CD4-positive, alpha-beta T cell treated with Interleukin-4 for 4 hours (primary cell): ENCODE measurements at regions not wholly inside any gene's neighbourhood (a gene's known extent, or its start where the extent isn't known, plus 50 kb on each side); places are given as distances from the start of the nearest gene placed in this dataset.

Experiments
- DNase-seq: peaks from one replicate; pipeline ENCODE4 v3.0.0-alpha.2; 2020

DNA sequence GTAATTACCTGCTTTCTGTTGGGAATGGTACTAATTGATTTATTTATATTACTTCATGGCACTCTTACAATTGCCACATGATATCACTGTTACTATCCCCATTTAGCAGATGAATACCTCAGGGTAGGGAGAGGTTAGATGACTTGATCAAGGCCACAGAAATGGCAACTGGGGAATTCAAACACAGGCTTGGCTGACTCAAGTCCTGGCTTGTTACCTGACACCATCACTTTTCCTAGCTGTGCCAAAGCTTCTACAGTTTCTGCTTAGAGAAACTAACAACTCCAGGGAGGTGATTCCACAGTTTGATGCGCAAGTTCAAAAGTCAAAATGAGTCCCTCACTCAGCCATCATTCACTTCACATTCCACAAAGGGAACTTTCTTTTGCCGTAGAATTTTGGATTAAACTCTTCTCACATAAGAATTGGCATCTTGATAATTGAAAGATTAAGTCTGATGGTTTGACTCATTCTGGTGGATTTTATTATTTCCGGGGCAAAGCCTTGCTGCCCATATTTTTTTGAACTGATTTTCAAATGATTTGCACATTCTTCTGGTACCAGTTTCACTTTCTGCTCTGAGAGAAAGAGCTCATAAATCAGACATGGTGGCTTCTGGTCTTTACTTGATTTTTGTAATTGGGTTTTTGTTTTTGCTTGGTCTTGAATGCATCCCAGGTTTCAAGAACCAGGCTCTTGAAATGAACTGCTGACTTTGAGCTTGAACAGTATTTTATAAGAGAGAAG is 656.8 kb downstream of the BCL11A start:
- DNase-seq: no peak

GRCh38 chr2:59893612-59894011 is 659.8 kb downstream of the BCL11A start:
- no peak for DNase-seq

- DNase-seq: no peak
These were observed 661.1 kb downstream of the BCL11A start for GRCh38 chr2:59892398-59892797.

DNA sequence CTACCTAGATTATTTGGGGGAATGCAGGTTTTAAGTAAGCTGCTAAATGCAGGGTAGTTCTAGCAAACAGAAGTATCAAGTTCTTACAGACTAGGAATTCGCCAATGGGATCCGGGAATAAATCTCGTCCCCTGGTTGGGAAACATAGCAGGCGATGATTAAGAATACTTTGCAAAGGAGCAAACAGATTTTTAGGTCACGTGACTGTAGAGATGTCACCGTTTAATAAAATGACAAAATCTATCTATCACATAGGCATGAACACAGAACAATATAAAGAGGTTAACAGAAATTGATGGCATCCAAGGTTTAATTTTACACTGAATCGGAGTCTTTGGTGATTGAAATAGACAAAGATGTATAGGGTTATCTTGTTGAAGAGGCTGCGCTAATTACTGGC is 664.1 kb downstream of the BCL11A start:
- no peak for DNase-seq

- no peak for DNase-seq
These were observed 664.7 kb downstream of the BCL11A start for GRCh38 chr2:59888706-59889105.

DNA sequence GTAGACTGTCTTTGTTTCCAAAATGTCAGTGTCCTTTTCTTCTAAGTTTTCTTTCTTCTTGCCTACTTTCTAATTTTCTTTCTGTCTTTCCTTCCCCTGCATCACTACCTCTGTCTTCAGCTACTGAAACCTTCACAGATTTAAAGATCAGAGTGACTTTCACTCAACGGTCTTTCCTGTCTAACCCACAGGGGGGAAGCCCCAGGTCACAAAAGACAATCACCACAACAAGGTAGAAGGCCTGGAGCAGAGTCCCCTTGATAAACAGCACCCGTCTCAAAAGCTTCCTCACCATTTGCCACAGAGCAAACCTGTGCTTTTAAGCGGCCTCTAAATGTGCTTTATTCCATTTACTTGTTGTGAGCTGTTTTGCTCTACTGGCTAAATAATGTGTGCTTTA is 665.4 kb downstream of the BCL11A start:
- DNase-seq: peak; percentile 55

GRCh38 chr2:59887366-59887765 is 666.1 kb downstream of the BCL11A start:
- no peak for DNase-seq

DNA sequence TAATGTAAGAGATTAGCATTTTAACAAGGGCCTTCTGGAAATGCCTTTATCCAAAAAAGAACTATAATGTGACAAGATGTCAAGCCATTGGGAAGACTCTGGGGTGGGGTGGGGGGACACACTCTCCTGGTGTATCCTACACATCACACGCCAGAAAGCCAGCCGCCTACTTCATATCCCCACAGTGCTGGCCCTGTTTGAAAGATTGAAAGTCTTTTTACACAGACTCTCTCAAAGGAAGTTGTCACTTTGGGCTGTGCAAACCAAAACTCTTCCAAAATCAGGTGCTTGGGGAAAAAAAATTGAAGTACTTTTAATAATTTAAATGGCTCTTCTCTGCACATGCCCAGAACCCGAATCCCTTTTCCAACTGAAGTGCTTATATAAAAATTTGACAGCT is 666.7 kb downstream of the BCL11A start:
- DNase-seq: no peak

GRCh38 chr2:59885541-59885940 is 667.9 kb downstream of the BCL11A start:
- no peak for DNase-seq

GRCh38 chr2:59884166-59884565 is 669.3 kb downstream of the BCL11A start:
- no peak for DNase-seq

GRCh38 chr2:59882822-59883221 is 670.6 kb downstream of the BCL11A start:
- DNase-seq: no peak

- DNase-seq: no peak
These were observed 671.2 kb downstream of the BCL11A start for GRCh38 chr2:59882279-59882678.

DNA sequence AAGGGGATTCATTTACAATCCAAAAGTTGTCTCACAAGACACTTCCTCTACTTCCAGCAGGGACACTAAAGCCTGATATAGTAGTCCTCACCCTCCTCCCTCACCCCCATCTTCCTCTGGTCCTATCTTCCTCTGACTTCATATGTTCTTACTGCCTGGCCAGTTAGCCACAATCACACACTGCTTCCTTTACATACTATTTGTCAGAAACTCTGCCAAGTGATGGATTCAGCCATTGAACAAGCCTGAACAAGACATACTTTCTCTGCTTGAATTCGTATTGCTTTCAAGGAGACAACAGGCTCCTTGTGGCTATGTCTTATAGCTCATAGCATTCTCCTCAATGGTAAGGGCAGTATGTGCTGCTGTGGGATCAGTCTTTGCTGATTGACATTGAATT is 672.2 kb downstream of the BCL11A start:
- no peak for DNase-seq

- no peak for DNase-seq
These were observed 673.7 kb downstream of the BCL11A start for GRCh38 chr2:59879700-59880131.

DNA sequence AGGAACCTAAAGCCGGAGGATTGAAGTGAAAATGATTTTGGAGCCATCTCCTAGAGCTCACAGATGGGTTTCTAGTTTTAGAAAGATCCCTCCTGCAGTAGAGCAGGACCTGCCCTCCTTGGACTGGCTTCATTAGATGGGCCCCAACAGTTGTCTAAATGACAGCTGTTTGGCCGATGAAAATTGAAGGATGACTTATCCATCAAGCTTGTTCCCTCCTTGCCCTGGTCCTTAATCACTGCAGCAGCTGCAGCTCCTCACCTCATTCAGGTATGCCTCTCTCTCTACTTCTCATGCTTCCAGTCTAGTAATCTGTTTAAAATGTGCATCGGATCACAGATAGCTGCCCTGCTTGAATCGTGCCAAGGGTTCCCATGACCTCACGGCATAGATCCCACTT is 677.6 kb downstream of the BCL11A start:
- DNase-seq: no peak

GRCh38 chr2:59874971-59875755 is 678.3 kb downstream of the BCL11A start:
- no peak for DNase-seq

- no peak for DNase-seq
These were observed 679.1 kb downstream of the BCL11A start for GRCh38 chr2:59874361-59874760.

DNA sequence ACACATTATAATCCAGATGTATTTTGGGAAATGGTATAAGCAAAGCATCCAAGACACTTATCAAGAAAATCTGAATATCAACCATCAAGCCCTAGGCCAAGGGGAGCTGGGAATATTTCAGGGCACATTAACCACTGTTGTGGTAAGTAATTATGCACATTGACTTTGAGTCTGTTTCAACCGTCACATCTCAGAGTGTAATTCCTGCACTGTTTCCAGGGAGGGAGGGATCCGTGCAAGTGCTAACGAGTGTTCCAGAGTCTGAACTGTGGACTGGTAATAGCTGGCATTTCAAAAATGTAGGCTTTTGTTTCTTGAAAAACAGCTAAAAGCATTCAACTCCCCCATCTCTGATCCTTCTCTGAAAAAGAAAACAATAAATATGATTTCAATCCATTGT is 681.6 kb downstream of the BCL11A start:
- DNase-seq: no peak

- no peak for DNase-seq
These were observed 684.5 kb downstream of the BCL11A start for GRCh38 chr2:59868981-59869380.

GRCh38 chr2:59866436-59866835 is 687.0 kb downstream of the BCL11A start:
- no peak for DNase-seq

GRCh38 chr2:59858540-59858939 is 694.9 kb downstream of the BCL11A start:
- no peak for DNase-seq

DNA sequence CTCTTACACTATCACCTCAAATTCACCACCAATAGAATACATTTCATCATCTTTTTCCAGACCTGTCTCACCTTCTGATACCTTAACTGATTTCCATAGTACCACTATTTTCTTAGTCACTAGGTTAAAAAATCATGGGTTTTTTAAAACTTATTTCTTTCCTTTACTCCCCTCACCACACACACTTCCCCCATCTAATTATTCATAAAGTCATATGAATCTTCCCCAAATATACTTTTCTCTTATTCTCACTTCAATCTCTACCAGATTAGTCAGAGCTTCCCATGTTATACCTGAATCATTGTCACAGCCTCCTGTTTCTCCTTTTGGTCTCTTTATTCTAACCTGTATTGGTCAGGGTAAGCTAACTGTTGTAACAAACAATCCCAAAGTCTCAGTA is 696.3 kb downstream of the BCL11A start:
- no peak for DNase-seq

DNA sequence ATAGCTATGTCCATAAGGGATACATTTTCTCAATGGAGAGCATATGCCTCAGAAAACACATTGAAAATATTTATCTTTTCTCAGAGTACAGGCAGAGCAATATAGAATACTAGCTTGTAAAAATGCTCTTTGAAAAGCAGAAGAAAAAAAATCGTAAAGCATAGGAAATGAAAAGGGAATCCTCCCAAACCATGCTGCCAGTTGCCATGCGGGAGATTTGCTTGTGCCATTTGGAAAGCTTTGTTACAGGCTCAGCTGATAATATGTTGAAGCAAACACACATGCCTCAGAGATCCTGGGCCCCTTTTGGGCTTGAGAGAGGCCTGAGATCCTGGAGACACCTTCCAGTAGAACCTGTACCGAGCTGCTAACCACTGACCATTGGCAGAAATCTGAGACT is 697.1 kb downstream of the BCL11A start:
- no peak for DNase-seq

DNA sequence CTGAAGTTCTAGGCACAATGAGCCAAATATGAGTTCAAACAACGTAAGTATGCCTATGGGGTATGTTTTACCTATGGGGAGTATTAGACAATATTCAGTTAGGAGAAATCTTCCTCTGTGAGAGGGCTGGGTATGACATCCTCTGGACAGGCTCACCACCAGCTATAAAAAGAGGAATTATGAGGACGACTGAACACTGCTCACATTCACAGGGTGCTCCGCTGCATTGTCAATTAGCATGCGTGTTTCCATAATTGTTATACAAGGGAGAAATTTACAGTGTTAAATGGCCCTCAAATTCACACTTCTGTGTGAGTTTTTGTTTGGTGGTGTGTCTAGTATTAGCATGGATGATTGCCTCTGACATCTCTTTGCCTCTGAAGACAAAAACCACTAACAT is 700.4 kb downstream of the BCL11A start:
- no peak for DNase-seq
